Heart left ventricle (tissue), 16 donors: ENCODE measurements at regions not wholly inside any gene's neighbourhood (a gene's known extent, or its start where the extent isn't known, plus 50 kb on each side); places are given as distances from the start of the nearest gene placed in this dataset.

Experiments used
- ATAC-seq, 4 donors: fragments of 200-7000 bp; cut with Tn5 transposase; one replicate each; pipeline ENCODE4 v1.9.1; 2020 to 2022; ENCODE audit warnings: moderate library complexity in 4 of 4, mild to moderate bottlenecking in 3 of 4, moderate number of reproducible peaks in 1 of 4
- DNase-seq, 5 donors: peaks; one replicate each; pipeline ENCODE4 v3.0.0-alpha.2; 2020
- H3K27ac ChIP-seq, 12 donors: fragments of 200-600 bp; sonication (generic) in 4 of 12; one replicate each; pipeline versions ENCODE4 v1.5.0 to v1.8.0; 2016 to 2022; ENCODE audit warnings: mild to moderate bottlenecking in 2 of 12
- H3K27me3 ChIP-seq, 9 donors: fragments of 200-600 bp; sonication (generic) in 2 of 9; one replicate each; pipeline versions ENCODE4 v1.5.1 to v1.8.0; 2016 to 2022; ENCODE audit warnings: mild to moderate bottlenecking in 3 of 9
- H3K36me3 ChIP-seq, 9 donors: fragments of 200-600 bp; sonication (generic) in 2 of 9; one replicate each; pipeline versions ENCODE4 v1.5.0 to v1.8.0; 2018 to 2022; ENCODE audit warnings: mild to moderate bottlenecking in 2 of 9
- H3K4me1 ChIP-seq, 12 donors: fragments of 200-600 bp; sonication (generic) in 4 of 12; one replicate each; pipeline versions ENCODE4 v1.5.0 to v1.8.0; 2016 to 2022; ENCODE audit warnings: mild to moderate bottlenecking in 3 of 12
- H3K4me3 ChIP-seq, 12 donors: fragments of 200-600 bp; sonication (generic) in 4 of 12; one replicate each; pipeline versions ENCODE4 v1.5.0 to v1.8.0; 2017 to 2022; ENCODE audit warnings: mild to moderate bottlenecking in 9 of 12, moderate library complexity in 4 of 12
- H3K9me3 ChIP-seq, 12 donors: fragments of 200-600 bp; sonication (generic) in 4 of 12; one replicate each; pipeline versions ENCODE4 v1.5.0 to v1.8.0; 2016 to 2022; ENCODE audit warnings: mild to moderate bottlenecking in 1 of 12
- POLR2A ChIP-seq, 2 donors: fragments of 450-650 bp; IDR thresholded peaks; one replicate each; pipeline ENCODE4 v1.6.1; 2017; ENCODE audit warnings: antibody characterized with exemption in 2 of 2, mild to moderate bottlenecking in 2 of 2, moderate library complexity in 2 of 2
- WGBS, 4 donors: extraction: QIAGEN DNeasy Blood & Tissue Kit in 2 of 4; methylation state at CpG; one replicate each; pipeline versions ENCODE4 v1.1.5 to v1.1.7; 2013 to 2018; 5-methylcytosine and 5-hydroxymethylcytosine counted together
- intact Hi-C, 10 donors: fragments of 100-400 bp; cut with DNase I; formaldehyde crosslinking; loops; one replicate each; pipeline versions ENCODE4 v1.11.1 to v1.14.2; 2022
- TF ChIP-seq, protein P1 (sequence below), 12 donors: fragments of 200-600 bp; sonication (generic) in 4 of 12; IDR thresholded peaks; one replicate each; pipeline versions ENCODE4 v1.5.0 to v1.8.0; 2018 to 2022; ENCODE audit warnings: antibody characterized with exemption in 12 of 12, mild to moderate bottlenecking in 5 of 12
- donor health status: ischemic (EF 13 %, LVEDD 7.1; RV severe dilation, severe dysfunction).
- donor health status: healthy with polysubstance abuse.
- donor health status: DM: no; HTN: yes; CAD: no.
- donor health status: DM: no; HTN: no; CAD: no.
- donor health status: ischemic (EF 25% LVEDD 6.9; RV normal size, moderate dysfunction).
- donor health status: ischemic (EF 25% LVEDD 5.7; RV mildly dilated, moderate dysfunction).
- donor health status: healthy.
- donor health status: DM: yes; HTN: yes; CAD: no.
- donor health status: ischemic (EF 35%, LVEDD 5.7; RV mildly dilated, moderate dysfunction).
- donor health status: nonischemic (EF 11% LVEDD 7.7; RV severe dilation, severe dysfunction).
- donor health status: DM: yes; HTN: yes; CAD: no.
- donor health status: PGD.
- donor health status: ischemic (EF 29% LVEDD 5.4; RV normal size, mild dysfunction).
- donor health status: nonischemic (EF 23%, LVEDD 6.1; RV moderate dilation, normal function).

DNA sequence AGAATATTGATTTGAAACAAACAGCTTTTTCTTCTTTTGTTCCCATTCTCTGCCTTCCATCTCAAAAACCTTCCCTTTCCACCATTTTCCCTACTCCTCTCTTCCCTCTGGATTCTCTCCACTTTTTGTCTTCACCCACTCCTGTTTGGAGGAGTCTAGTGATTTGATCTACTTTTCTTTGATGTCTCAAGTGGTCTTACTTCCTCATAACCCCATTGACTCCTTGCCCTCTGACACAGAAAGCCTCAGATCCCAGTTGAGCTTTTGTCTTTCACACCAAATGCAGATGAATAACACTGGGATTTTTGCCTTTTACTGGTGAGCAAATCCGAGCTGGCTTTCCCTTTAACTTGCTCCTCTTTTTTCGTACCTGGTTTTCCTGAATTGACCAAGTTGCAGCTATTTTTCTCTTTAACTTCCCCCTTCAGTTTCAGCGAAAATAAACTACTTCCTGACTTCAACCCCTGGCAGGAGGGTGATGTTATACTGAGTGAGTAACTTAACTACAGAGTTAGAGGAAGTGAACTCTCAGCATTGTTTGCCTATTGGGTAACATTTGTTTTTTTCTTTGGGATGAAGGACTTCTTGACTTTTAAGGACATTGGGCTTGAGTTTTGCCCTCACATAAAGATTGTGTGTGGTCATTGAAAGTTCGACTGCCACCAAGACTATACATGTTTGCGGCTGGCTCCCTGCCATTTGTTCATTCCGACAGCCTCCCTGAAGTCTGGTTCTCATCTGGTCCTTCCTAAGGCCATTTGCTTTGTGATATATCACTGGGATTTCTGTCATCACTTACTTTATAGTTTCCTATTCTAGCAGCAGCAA, 392.8 kb upstream of the NR3C2 start:
- no peaks in the 10 kb centered on the region for H3K9me3 ChIP-seq
- H3K27ac ChIP-seq, result no peak overlapping the region
- ATAC-seq, result peak in 1 of 4 donors; percentile 31
- no peak for DNase-seq
- intact Hi-C loops, result loop anchor here in 1 of 10 donors (10.0 kb wide), 1 partner anchor 1210 kb away; no protein-coding TSS in a partner anchor
- no peaks in the 10 kb centered on the region for H3K27me3 ChIP-seq
- no peaks in the 10 kb centered on the region for H3K36me3 ChIP-seq
- WGBS, 4 donors, result 33 to 39% (median 38%) methylated on average over 6 of the region's 6 CpGs
- H3K4me1 ChIP-seq, result peaks cover 0 to 9% (median 0%) of the 10 kb centered on the region in 12 donors
- no peak for TF ChIP-seq POLR2A (IDR thresholded peaks at IDR 0.05)
- TF ChIP-seq, protein P1, sequence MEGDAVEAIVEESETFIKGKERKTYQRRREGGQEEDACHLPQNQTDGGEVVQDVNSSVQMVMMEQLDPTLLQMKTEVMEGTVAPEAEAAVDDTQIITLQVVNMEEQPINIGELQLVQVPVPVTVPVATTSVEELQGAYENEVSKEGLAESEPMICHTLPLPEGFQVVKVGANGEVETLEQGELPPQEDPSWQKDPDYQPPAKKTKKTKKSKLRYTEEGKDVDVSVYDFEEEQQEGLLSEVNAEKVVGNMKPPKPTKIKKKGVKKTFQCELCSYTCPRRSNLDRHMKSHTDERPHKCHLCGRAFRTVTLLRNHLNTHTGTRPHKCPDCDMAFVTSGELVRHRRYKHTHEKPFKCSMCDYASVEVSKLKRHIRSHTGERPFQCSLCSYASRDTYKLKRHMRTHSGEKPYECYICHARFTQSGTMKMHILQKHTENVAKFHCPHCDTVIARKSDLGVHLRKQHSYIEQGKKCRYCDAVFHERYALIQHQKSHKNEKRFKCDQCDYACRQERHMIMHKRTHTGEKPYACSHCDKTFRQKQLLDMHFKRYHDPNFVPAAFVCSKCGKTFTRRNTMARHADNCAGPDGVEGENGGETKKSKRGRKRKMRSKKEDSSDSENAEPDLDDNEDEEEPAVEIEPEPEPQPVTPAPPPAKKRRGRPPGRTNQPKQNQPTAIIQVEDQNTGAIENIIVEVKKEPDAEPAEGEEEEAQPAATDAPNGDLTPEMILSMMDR (IDR thresholded peaks at IDR 0.05), result no peak
- H3K4me3 ChIP-seq, result no peak overlapping the region

DNA sequence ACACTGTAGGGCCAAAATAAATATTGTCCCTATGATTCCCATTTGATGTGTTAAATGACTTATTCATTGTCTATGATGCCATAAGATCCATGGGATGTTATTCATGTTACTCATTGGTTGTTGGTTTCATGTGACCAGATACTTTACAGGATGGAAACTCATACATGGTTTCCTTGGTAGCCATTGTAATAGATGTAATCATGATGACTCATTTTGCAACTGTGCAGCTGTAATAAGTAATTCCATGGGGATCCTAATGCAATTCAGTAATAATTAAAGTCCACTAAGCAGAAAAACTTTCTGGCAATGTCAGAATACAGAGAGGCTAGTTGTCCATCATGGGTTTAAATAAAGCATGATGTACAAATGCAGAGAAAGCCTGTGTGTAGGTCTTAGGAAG, 389.7 kb upstream of the NR3C2 start:
- TF ChIP-seq POLR2A (IDR thresholded peaks at IDR 0.05), result no peak
- TF ChIP-seq, protein P1 (IDR thresholded peaks at IDR 0.05), result no peak
- no peak for ATAC-seq
- intact Hi-C loops, result loop anchor here in 1 of 10 donors (10.0 kb wide), 1 partner anchor 1207 kb away; no protein-coding TSS in a partner anchor
- Histone ChIP-seq H3K27ac (no peak overlapping the region), H3K4me1 (peaks cover 0 to 9% (median 0%) of the 10 kb centered on the region in 12 donors), H3K4me3 (no peak overlapping the region), H3K36me3 (no peaks in the 10 kb centered on the region), H3K27me3 (no peaks in the 10 kb centered on the region), H3K9me3 (peaks cover 0 to 4% (median 0%) of the 10 kb centered on the region in 12 donors)
- no peak for DNase-seq

DNA sequence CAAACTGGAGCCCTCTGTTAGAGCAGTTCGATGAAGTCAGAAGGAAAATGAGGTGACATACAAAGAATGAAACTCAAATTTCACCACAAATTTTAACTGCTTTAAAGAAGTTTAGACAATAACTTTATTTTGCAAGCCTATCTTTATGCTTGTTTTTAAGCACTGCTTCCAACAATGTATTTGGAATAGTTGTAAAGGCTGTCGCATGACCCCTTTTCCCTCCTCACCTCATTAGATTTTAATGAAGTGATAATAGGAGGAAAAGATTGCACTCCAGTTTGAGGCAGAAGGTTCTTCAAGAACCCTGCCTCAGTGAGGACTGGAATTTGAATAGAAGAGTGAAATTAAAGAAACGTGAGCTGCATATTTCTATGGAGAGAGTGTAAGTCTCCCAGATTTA, 386.1 kb upstream of the NR3C2 start:
- H3K27me3 ChIP-seq, result no peaks in the 10 kb centered on the region
- no peak for ATAC-seq
- H3K27ac ChIP-seq, result no peak overlapping the region
- no peak for DNase-seq
- no peak overlapping the region for H3K4me3 ChIP-seq
- H3K36me3 ChIP-seq, result no peaks in the 10 kb centered on the region
- peaks cover 0 to 10% (median 0%) of the 10 kb centered on the region in 12 donors for H3K4me1 ChIP-seq
- TF ChIP-seq POLR2A (IDR thresholded peaks at IDR 0.05), result no peak
- TF ChIP-seq, protein P1 (IDR thresholded peaks at IDR 0.05), result no peak
- intact Hi-C loops, result no loop called here
- 58 to 85% (median 75%) methylated on average over 3 of the region's 3 CpGs for WGBS, 4 donors
- H3K9me3 ChIP-seq, result peaks cover 0 to 4% (median 0%) of the 10 kb centered on the region in 12 donors

DNA sequence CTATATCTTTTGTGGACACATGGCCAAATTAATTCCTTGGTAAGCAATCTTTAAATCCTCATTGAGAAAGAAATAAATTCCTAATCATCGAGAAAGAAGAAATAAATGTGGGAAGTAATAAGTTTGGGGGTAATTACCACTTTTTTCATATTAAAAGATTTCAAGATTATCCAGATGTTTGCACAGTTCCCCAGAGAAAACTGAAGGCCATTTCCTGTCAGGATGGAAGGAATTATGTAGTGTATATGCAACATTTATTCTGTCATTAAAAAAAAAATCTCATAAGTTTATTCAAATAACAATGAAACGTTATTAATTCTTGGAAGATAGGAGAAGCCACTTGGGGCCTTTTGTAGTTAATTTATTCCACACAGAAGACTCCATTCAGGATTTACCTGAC, 385.6 kb upstream of the NR3C2 start:
- WGBS, 4 donors, result 49 to 62% (median 50%) methylated on average over 2 of the region's 2 CpGs
- Histone ChIP-seq H3K4me1 (peaks cover 0 to 13% (median 0%) of the 10 kb centered on the region in 12 donors), H3K27me3 (no peaks in the 10 kb centered on the region), H3K9me3 (peaks cover 0 to 4% (median 0%) of the 10 kb centered on the region in 12 donors), H3K4me3 (no peak overlapping the region), H3K36me3 (no peaks in the 10 kb centered on the region), H3K27ac (no peak overlapping the region)
- intact Hi-C loops, result no loop called here
- DNase-seq (no peak), ATAC-seq (no peak)
- TF ChIP-seq, protein P1 (IDR thresholded peaks at IDR 0.05), result no peak
- no peak for TF ChIP-seq POLR2A (IDR thresholded peaks at IDR 0.05)
